HG02870 (cell line): ENCODE measurements at regions not wholly inside any gene's neighbourhood (a gene's known extent, or its start where the extent isn't known, plus 50 kb on each side); places are given as distances from the start of the nearest gene placed in this dataset.

Experiments
- ATAC-seq: cut with Tn5 transposase; IDR thresholded peaks from one replicate; pipeline ENCODE4 v1.9.1; 2021; ENCODE audit warnings: mild to moderate bottlenecking, moderate library complexity; ENCODE audit not compliant: unreplicated experiment

DNA sequence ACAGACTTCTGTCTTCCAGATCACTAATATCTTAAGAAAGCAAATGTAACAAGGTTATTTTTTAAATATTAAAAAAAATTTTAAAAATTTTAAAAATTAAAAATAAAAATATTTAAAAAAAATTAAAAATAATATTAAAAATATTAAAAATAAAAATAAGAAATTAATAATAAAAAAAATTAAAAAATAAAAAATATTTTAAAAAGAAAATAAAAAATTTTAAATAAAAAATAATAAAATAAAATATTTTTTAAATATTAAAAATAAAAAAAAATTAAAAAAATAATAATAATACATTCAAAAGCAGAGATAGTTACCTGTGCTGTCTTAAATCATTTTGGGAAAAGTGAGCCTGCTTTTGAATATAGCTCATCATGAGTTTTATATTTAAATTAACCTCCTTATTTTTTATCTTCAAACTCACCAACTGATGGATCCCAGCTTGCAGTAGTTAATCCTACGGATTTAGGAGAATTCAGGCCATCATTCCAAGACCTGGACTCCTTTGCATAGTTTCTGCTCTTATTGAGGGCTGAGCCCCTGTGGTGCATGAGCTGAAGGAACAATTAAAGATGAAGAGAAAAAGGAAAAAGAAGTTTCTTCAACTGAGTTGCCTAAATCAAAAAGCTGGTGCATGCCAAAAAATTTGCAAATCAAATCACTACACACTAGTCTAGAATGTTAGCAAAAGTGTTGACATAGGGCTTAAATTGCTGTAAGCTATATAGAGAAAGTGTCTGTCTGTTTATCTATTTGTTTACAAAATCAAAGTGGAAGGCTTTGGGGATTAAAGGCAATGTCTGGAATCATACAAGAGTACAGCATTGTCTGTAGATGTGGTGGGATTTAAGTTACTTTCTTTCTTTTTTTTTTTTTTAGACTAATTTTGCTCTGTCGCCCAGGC, 50.5 kb upstream of the ZNF438 start:
- no peak for ATAC-seq

DNA sequence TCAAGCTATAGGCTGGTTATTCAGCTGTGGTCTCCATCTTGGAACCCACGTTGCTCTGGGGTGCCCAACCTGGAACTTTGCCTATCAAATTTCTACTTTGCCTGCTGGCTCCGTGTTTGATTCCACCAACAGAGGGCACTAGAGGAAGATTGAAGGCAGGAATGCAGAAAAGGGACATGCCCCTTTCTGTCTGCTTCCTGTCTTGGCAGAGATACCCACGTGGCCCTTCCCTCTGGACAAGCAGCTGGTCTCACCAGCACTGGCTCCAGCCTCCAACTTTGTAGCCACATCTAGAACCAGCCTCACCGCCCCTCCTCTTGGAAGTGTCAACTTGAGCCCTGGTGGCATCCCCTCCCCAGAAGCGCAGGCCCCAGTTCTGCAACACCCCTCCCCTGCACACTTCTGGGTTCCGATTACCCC, 52.1 kb upstream of the ZNF438 start:
- ATAC-seq = no peak

DNA sequence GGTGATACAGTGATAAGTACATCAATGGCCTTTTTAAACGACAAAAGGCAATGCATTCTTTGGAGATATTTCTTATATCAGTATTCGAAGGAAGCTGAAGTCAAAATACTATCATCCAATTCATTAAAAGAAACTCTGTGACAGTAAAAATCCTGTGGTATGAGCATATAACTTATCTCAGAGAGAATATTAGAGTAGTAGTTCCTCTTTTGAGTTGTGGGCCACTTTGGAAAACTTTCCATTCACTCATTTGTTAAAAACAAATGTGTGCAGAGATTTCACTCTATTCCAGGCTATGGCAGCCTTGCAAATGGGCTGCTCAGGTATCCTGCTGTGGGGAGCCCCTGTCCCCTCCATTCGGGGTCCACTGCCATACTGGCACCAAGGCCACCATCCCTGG, 55.3 kb upstream of the ZNF438 start:
- no peak for ATAC-seq

DNA sequence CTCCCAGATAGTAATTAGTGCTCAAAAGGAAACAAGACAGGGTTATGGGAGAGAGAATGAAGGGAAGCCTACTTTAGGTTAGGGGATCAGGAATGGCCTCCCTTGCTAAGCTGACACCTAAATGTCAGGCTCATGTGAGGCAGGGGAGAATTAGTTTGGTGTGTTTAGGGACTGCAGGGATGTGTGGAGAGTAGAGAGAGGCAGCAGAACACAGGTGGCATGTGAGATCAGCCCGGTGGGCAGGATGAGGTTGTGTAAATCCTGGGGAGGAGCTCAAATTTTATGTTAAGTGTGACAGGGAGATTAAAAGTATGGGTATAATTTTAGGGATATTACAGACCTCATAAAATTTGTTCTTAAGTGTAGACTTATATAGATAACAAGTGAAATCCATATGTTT, 56.2 kb upstream of the ZNF438 start:
- no peak for ATAC-seq

DNA sequence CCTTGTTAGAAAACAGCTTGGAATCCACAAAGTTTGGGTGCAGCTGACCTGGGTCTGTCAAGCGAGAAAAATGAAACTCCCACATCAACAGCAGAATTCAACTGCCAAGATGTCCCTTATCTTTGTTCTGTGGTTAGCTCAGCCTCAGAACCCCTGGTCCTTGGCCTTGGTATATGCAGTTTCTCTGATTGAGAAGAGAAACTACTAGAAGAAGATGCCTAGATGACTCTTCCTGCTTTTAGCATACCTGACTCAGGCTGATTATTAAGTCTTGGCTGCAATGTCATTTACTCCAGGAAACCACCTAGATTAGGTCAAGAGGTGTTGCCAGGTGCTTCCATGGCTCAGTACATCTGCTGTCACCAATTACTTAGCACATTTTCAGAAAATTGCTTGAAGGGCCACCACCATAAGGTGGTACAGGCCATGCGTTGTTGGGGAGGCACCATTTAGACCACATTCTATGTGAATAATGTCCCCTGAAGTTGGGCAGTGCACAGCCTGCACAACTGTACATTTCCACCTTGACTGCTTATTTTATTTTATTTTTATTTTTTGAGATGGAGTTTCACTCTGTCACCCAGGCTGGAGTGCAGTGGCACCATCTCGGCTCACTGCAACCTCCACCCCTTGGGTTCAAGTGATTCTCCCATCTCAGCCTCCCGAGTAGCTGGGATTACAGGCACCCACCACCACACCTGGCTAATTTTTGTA, 59.4 kb upstream of the ZNF438 start:
- peak; percentile 81 for ATAC-seq

GRCh38 chr10:31095677-31096560, 64.3 kb upstream of the ZNF438 start:
- ATAC-seq = no peak

DNA sequence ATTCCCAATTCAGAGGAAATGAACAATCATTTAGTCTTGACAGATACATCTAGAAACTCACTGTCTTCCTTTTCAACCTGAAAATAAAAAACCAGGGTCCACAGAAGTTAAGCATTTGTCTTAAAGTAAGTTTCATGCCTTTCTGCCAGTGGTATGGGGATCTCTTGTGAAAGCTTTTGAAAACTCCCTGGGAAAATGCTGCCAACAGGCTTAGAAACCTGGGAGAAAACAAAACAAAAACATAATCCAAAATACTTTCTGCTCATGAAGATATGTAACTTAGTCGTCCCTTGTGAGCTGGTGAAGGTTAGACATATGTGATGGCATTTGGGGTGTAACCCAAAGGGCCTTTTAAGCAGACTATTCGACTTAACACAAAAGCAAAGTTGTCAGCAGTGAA, 66.4 kb upstream of the ZNF438 start:
- ATAC-seq = no peak

GRCh38 chr10:31099094-31099493, 67.4 kb upstream of the ZNF438 start:
- no peak for ATAC-seq

- ATAC-seq = no peak
Measured at GRCh38 chr10:31099664-31100063, 68.0 kb upstream of the ZNF438 start.

GRCh38 chr10:31100115-31100601, 68.5 kb upstream of the ZNF438 start:
- no peak for ATAC-seq

DNA sequence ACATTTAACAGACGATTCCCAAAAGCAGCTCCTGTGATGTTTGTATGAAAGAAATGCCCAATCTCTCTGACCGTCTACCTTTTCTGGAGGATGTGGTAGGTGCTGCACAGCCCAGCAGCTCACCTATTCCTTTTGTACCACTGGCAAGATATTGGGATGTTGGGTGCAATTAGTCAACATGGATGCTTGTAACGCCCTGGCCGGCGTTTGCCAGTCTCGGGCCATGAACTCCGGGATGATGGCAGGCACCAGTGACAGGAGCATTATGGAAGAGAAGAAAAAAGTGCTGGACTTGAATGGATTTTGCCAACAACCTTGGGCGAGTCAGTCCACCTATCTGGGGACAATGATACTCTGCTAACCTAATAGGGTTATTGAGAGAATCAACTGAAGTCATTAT, 69.0 kb upstream of the ZNF438 start:
- no peak for ATAC-seq

- peak; percentile 75 for ATAC-seq
Measured at GRCh38 chr10:31101123-31101522, 69.5 kb upstream of the ZNF438 start.

DNA sequence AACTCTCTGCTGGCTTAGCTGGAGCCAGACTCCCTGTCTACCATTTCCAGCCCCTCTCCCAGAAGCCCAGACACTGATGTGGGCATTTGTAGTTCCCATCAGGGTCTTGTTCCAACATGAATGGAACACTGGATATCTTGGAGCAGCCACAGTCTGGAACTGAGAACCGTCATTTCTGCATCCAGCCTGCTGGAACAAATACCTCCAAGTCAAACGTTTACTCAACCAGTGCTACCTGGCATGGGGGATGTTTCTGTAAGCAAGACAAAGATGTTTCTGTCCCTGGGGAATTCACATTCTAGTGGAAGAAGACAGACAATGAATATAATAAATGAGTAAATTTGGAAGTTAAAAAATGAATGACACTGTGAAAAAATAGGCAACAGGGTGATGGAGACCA, 70.8 kb upstream of the ZNF438 start:
- ATAC-seq = no peak

GRCh38 chr10:31103112-31103511, 71.4 kb upstream of the ZNF438 start:
- no peak for ATAC-seq

DNA sequence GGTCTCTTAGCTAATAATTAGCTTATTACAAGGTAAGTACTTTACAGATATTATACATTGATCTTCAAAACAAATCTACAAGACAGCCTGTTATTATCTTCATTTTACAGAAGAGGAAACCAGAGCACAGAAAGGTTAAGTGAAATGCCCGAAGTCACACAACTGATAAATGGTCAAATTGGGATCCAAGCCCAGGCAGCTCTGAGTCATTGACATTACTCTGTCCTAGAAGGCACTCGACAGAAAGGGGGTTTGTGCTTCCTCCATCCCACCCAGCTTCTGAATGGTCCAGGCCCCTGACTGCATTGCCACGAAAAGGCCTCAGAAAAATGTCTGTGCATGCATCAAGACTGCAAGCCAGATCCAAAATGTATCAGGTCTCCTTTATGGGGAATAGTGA, 81.3 kb upstream of the ZNF438 start:
- no peak for ATAC-seq

GRCh38 chr10:31116226-31116625, 84.6 kb upstream of the ZNF438 start:
- no peak for ATAC-seq

DNA sequence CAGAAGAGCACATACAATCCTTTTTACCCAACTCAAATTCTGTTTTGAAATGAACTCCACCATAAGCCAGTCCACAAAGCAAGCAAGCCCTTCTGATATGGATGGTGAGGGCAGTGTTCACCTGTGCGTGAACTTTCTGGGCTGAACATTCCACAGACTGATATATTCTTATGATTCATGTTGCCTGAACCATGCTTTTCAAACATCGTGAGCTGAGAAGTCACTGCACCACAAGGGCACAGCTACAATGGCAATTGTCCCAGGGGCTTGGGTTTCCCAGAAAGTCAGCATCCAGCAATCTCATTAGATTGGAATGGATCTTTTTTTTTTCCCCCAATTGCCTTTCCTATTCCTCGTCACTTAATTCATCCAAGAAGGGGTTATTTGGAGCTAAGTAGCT, 86.9 kb upstream of the ZNF438 start:
- no peak for ATAC-seq

- ATAC-seq = no peak
Measured at GRCh38 chr10:31120392-31120791, 88.7 kb upstream of the ZNF438 start.

GRCh38 chr10:31120961-31121685, 89.5 kb upstream of the ZNF438 start:
- no peak for ATAC-seq

GRCh38 chr10:31121757-31122577, 90.3 kb upstream of the ZNF438 start:
- no peak for ATAC-seq
